Transverse colon (tissue), 4 donors: ENCODE measurements at regions not wholly inside any gene's neighbourhood (a gene's known extent, or its start where the extent isn't known, plus 50 kb on each side); places are given as distances from the start of the nearest gene placed in this dataset.

ENCODE experiments used
- DNase-seq: peaks from one replicate; pipeline ENCODE4 v3.0.0-alpha.2; 2019
- H3K27ac ChIP-seq, 4 donors: fragments of 200-600 bp; sonication (generic); 2 replicates each; pipeline ENCODE4 v1.5.1; 2016 to 2018; ENCODE audit warnings: inconsistent platforms in 4 of 4
- H3K27me3 ChIP-seq: fragments of 200-600 bp; sonication (generic); 2 replicates; pipeline ENCODE4 v1.5.1; 2017; ENCODE audit warnings: inconsistent platforms
- H3K36me3 ChIP-seq, 4 donors: fragments of 200-600 bp; sonication (generic); 2 replicates each; pipeline ENCODE4 v1.5.1; 2017 to 2019; ENCODE audit warnings: inconsistent platforms in 4 of 4
- H3K4me1 ChIP-seq, 4 donors: fragments of 200-600 bp; sonication (generic); 2 replicates each; pipeline ENCODE4 v1.5.1; 2017 to 2020; ENCODE audit warnings: inconsistent platforms in 4 of 4
- H3K4me3 ChIP-seq, 4 donors: fragments of 200-600 bp; sonication (generic); 1 replicate in 1 of 4; 2 replicates in 3 of 4; pipeline versions ENCODE4 v1.5.1 to v1.6.1; 2017 to 2019; ENCODE audit warnings: inconsistent platforms in 4 of 4
- H3K9me3 ChIP-seq, 2 donors: fragments of 200-600 bp; sonication (generic); 2 replicates each; pipeline ENCODE4 v1.5.1; 2017 to 2019; ENCODE audit warnings: inconsistent platforms in 2 of 2
- CTCF ChIP-seq, 5 experiments: fragments of 200-600 bp in 3 of 5; fragments of 450-650 bp in 2 of 5; sonication (generic) in 3 of 5; IDR thresholded peaks; 1 replicate in 2 of 5; 2 replicates in 3 of 5; pipeline ENCODE4 v1.5.1; 2016 to 2017; ENCODE audit warnings: antibody characterized with exemption in 5 of 5, inconsistent platforms in 3 of 5, mild to moderate bottlenecking in 2 of 5, moderate library complexity in 1 of 5
- EP300 ChIP-seq: sonication (generic); formaldehyde crosslinking; IDR thresholded peaks from one replicate; pipeline ENCODE4 v1.6.1; 2017; ENCODE audit warnings: antibody characterized with exemption, low read depth
- POLR2A ChIP-seq: fragments of 450-650 bp; IDR thresholded peaks from one replicate; pipeline ENCODE4 v1.6.1; 2016; ENCODE audit warnings: antibody characterized with exemption, mild to moderate bottlenecking, moderate library complexity
- POLR2AphosphoS5 ChIP-seq, 3 donors: sonication (generic); formaldehyde crosslinking; IDR thresholded peaks; one replicate each; pipeline ENCODE4 v1.6.1; 2016; ENCODE audit warnings: antibody characterized with exemption in 3 of 3
- WGBS, 2 donors: methylation state at CpG; one replicate each; pipeline ENCODE4 v1.1.5; 2018; ENCODE audit warnings: low coverage in 1 of 2; 5-methylcytosine and 5-hydroxymethylcytosine counted together
- in situ Hi-C, 4 donors: fragments of 200-750 bp; cut with MboI; loops; one replicate each; pipeline versions ENCODE4 v1.15.0 to v1.15.1; 2017; ENCODE audit warnings: low sequenced_read_pairs in 3 of 4, low pct_ligation_motif_present in 1 of 4, low pct_unique_long_range_greater_than_20kb in 1 of 4
- intact Hi-C: fragments of 100-400 bp; cut with DNase I; formaldehyde crosslinking; loops from one replicate; pipeline ENCODE4 v1.15.1; 2023; ENCODE audit warnings: low total_unique reads

GRCh38 chr12:76944892-76945291 is 66.1 kb upstream of the CSRP2 start:
- Histone ChIP-seq H3K4me1 (no peaks in the 10 kb centered on the region), H3K9me3 (no peaks in the 10 kb centered on the region), H3K36me3 (no peaks in the 10 kb centered on the region), H3K27ac (no peak overlapping the region), H3K4me3 (no peak overlapping the region), H3K27me3 (no peaks in the 10 kb centered on the region)
- intact Hi-C loops, result no loop called here
- no peak for DNase-seq
- TF ChIP-seq POLR2A (no peak), EP300 (no peak), CTCF (IDR thresholded peaks at IDR 0.05) (no peak), POLR2AphosphoS5 (IDR thresholded peaks at IDR 0.05) (no peak)
- WGBS, 2 donors, result 65 to 93% methylated on average over 2 to 3 of the region's 3 CpGs
- in situ Hi-C loops, result no loop called here

GRCh38 chr12:76943008-76943407 is 64.2 kb upstream of the CSRP2 start:
- H3K27ac ChIP-seq, result no peak overlapping the region
- H3K36me3 ChIP-seq, result no peaks in the 10 kb centered on the region
- no peak overlapping the region for H3K4me3 ChIP-seq
- no peak for DNase-seq
- no peaks in the 10 kb centered on the region for H3K9me3 ChIP-seq
- in situ Hi-C loops (no loop called here), intact Hi-C loops (no loop called here)
- H3K27me3 ChIP-seq, result no peaks in the 10 kb centered on the region
- TF ChIP-seq EP300 (no peak), POLR2A (no peak), POLR2AphosphoS5 (IDR thresholded peaks at IDR 0.05) (no peak), CTCF (IDR thresholded peaks at IDR 0.05) (no peak)
- H3K4me1 ChIP-seq, result no peaks in the 10 kb centered on the region

GRCh38 chr12:76942267-76942666 is 63.4 kb upstream of the CSRP2 start:
- Histone ChIP-seq H3K4me3 (no peak overlapping the region), H3K36me3 (no peaks in the 10 kb centered on the region), H3K9me3 (no peaks in the 10 kb centered on the region), H3K27me3 (no peaks in the 10 kb centered on the region), H3K4me1 (no peaks in the 10 kb centered on the region), H3K27ac (no peak overlapping the region)
- in situ Hi-C loops (no loop called here), intact Hi-C loops (no loop called here)
- DNase-seq, result no peak
- 44 to 45% methylated on average over 1 of the region's 1 CpG for WGBS, 2 donors
- TF ChIP-seq EP300, result no peak
- no peak for TF ChIP-seq POLR2AphosphoS5 (IDR thresholded peaks at IDR 0.05)
- TF ChIP-seq CTCF (IDR thresholded peaks at IDR 0.05), result no peak
- no peak for TF ChIP-seq POLR2A

- H3K4me3 ChIP-seq, result no peak overlapping the region
- H3K9me3 ChIP-seq, result no peaks in the 10 kb centered on the region
- WGBS, 2 donors, result 66 to 80% methylated on average over 3 of the region's 3 CpGs
- H3K27ac ChIP-seq, result no peak overlapping the region
- DNase-seq, result no peak
- intact Hi-C loops, result no loop called here
- in situ Hi-C loops, result no loop called here
- H3K36me3 ChIP-seq, result no peaks in the 10 kb centered on the region
- H3K4me1 ChIP-seq, result no peaks in the 10 kb centered on the region
- H3K27me3 ChIP-seq, result no peaks in the 10 kb centered on the region
- TF ChIP-seq EP300 (no peak), POLR2A (no peak), POLR2AphosphoS5 (IDR thresholded peaks at IDR 0.05) (no peak), CTCF (IDR thresholded peaks at IDR 0.05) (no peak)
Measured at GRCh38 chr12:76940671-76941445, 62.0 kb upstream of the CSRP2 start.
